GM19035 (cell line): ENCODE measurements at regions not wholly inside any gene's neighbourhood (a gene's known extent, or its start where the extent isn't known, plus 50 kb on each side); places are given as distances from the start of the nearest gene placed in this dataset.

Source experiments
- ATAC-seq: cut with Tn5 transposase; IDR thresholded peaks from one replicate; pipeline ENCODE4 v1.9.1; 2021; ENCODE audit not compliant: unreplicated experiment

GRCh38 chr2:146287281-146287680 lies 1557.5 kb upstream of the ACVR2A start:
- no peak for ATAC-seq

- ATAC-seq, result no peak
Measured at GRCh38 chr2:146278881-146279280, 1565.9 kb upstream of the ACVR2A start.

- ATAC-seq, result no peak
Measured at GRCh38 chr2:146271131-146271831, 1573.5 kb upstream of the ACVR2A start.

GRCh38 chr2:146270618-146271017 lies 1574.2 kb upstream of the ACVR2A start:
- no peak for ATAC-seq

- no peak for ATAC-seq
Measured at GRCh38 chr2:146267093-146267492, 1577.7 kb upstream of the ACVR2A start.

GRCh38 chr2:146265656-146266055 lies 1579.2 kb upstream of the ACVR2A start:
- no peak for ATAC-seq

GRCh38 chr2:146262606-146263005 lies 1582.2 kb upstream of the ACVR2A start:
- ATAC-seq, result no peak

GRCh38 chr2:146260551-146260950 lies 1584.3 kb upstream of the ACVR2A start:
- no peak for ATAC-seq

GRCh38 chr2:146259816-146260215 lies 1585.0 kb upstream of the ACVR2A start:
- no peak for ATAC-seq

GRCh38 chr2:146258071-146258470 lies 1586.8 kb upstream of the ACVR2A start:
- ATAC-seq, result no peak

- ATAC-seq, result no peak
Measured at GRCh38 chr2:146252119-146252518, 1592.7 kb upstream of the ACVR2A start.

- ATAC-seq, result no peak
Measured at GRCh38 chr2:146251328-146251727, 1593.5 kb upstream of the ACVR2A start.

GRCh38 chr2:146246736-146247523 lies 1597.9 kb upstream of the ACVR2A start:
- ATAC-seq, result no peak

- ATAC-seq, result no peak
Measured at GRCh38 chr2:146246002-146246735, 1598.7 kb upstream of the ACVR2A start.

- ATAC-seq, result no peak
Measured at GRCh38 chr2:146244830-146245229, 1600.0 kb upstream of the ACVR2A start.

- ATAC-seq, result no peak
Measured at GRCh38 chr2:146244131-146244530, 1600.7 kb upstream of the ACVR2A start.

- ATAC-seq, result no peak
Measured at GRCh38 chr2:146241023-146241422, 1603.8 kb upstream of the ACVR2A start.

- ATAC-seq, result no peak
Measured at GRCh38 chr2:146240391-146240790, 1604.4 kb upstream of the ACVR2A start.

- no peak for ATAC-seq
Measured at GRCh38 chr2:146239392-146240135, 1605.3 kb upstream of the ACVR2A start.

GRCh38 chr2:146238254-146238966 lies 1606.4 kb upstream of the ACVR2A start:
- no peak for ATAC-seq
